HuH-7.5 (cell line): ENCODE measurements at regions not wholly inside any gene's neighbourhood (a gene's known extent, or its start where the extent isn't known, plus 50 kb on each side); places are given as distances from the start of the nearest gene placed in this dataset.
"Not testable (repeated sequence)": the region's sequence is repeated elsewhere in the genome, so short reads cannot be mapped to it uniquely, and the experiment has no call there.

ENCODE experiments used
- DNase-seq: peaks from one replicate; pipeline ENCODE4 v3.0.0; 2011; ENCODE audit warnings: low spot score

DNA sequence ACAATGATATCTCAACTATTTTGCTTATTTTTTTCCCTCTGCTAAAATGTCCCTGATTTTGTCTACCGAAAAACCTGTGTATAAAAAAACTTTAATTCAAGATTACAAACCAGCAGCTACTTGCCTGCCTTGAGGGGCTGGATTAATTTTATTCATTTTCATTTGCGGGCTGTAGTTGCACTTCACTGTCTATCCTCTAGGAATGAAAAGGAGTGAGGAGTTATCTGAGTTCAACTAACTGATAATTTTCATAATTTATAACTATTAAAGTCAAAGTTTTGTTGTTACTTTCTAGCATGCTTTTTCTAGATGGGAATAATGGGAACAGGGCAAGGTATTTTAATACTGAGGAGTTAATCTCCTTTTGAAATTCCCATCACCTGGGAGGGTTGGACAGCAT is 50.3 kb upstream of the AGTPBP1 start:
- not testable (repeated sequence) for DNase-seq

DNA sequence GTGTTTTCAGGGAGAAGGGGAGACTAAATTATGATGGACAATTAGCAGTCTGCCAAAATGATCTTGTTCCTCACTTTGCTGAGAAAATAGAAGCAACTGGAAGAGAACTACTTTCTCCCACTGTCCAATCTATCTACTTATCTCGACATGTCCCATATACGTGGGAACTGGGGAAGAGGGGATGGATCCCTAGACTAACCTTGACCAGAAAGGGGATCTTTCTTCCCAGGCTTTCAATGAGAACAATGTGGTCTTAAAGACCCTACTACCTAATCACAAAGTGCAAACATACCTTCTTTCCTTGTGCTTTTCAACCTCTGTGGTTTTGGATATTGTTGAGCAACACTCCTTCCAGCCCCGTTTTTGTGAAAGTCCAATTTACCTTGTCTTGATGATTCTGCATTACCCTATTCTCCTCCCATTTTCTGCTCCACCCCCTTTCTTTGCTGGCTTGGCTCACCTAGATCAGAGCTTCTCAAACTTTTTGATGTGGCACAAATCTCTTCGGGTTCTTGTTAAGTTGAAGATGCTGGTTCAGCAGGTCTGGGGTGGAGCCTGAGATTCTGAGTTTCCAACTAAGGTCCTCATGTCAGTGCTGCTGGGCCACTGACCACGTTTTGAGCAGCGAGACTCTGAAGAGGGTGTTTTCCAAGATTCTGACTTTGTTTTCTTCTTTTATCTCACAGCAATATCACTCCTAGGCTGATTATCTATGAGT is 61.4 kb upstream of the AGTPBP1 start:
- not testable (repeated sequence) for DNase-seq

DNA sequence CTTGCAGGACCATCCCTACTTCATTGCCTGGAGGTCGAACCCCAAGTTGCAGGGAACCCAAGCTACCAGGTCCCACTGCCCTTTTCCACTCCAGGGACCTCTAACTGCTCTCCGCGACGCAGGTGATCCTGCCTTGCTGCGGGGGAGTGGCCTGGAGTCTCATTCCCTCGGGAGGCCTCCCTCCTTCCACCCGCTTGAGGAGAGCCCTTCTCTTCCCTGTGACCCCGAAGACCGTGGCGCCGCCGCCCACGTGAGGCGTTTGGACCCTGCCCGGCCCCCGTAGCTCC is 63.0 kb upstream of the AGTPBP1 start:
- not testable (repeated sequence) for DNase-seq

DNA sequence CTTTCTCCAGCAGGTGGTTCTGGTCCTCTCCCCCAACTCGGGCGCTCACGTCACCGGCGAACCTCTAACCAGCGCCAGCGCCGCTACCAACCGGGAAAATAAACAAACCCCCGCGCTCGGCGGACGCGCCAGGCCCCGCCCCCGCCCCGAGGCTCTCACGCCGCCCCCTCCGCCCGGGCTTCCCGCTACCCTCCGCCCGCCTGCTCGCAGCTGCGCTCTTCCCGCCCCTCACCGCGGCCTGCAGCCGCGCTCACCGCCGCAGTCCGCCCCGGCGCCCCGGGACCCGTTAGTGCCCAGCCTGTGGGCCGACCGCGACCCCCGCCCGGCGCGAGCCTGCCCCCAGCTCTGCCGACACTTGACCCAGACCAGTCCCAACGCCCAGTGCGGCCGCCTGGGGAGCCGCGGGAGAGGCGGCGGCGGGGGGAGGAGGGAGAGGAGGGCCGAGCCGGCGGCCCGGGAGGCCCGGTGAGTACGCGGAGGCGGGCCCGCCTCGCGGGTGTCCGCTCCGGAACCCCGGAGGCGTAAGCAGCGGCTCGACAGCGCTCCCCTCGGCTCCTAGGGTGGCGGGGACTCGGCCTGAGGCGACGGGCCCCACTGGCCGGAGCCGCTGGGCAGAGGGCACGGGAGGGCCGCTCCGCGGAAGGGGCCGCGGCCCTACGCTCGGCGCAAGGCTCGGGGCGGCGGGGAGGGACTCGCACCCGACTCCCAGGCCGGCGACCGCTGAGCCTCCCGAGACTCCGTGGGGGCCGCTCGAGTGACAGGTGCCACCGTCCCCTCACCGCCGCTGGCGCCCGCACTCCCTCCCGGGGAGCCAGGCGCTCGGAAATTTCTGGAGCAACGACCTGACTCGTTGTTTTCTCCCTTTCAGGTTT is 63.6 kb upstream of the AGTPBP1 start:
- peak; percentile 16 for DNase-seq

DNA sequence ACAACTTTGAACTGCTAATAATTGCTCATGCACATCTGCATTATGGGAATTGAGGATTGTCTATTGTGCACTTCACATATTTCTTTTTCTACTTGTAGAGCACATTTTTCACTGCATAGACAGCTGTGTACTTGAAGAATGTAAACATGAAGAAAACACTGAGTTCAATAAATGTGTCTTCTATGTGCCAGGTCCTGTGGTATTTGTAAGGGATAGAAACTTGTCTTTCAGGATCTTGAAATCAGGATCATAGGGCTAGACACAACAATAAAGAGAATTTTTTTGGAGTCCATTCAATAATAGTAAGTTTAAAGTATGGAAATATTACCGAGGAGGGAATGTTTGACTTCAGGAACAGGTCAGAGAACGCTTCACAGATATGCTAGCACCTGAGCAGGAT is 66.6 kb upstream of the AGTPBP1 start:
- not testable (repeated sequence) for DNase-seq

DNA sequence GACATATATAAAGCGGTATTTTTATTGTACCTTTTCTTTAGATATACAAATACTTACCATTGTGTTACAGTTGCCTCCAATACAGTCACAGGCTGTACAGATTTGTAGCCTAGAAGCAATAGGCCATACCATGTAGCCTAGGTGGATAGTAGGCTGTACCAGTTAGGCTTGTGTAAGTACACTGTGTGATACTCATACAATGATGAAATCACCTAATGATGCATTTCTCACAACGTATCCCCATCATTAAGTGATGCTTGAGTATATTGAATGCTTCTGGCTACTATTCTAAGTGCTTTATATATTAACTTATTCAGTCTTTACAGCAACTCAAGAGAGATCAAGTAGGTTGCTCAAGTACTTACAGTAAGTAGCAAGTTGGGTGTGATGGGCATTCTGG is 71.6 kb upstream of the AGTPBP1 start:
- not testable (repeated sequence) for DNase-seq

DNA sequence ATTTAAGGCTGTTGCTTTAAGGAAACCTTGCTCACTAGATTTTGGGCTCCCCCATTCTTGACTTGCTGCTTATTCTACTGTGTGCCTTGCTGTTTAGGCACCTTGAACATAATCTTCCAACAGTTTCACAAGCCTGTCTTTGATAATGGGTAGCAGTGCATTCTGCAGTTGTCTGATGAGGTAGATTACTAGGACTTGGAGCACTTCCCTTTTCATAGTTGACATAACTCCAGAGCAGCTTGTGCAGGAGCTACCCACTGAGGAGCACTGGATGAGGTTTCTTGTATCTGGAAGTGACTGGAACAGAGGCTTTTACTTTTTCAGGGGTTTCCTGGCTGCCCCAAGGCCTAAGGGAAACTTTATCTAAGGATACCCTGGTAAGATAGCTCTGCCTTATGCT is 73.0 kb upstream of the AGTPBP1 start:
- not testable (repeated sequence) for DNase-seq

DNA sequence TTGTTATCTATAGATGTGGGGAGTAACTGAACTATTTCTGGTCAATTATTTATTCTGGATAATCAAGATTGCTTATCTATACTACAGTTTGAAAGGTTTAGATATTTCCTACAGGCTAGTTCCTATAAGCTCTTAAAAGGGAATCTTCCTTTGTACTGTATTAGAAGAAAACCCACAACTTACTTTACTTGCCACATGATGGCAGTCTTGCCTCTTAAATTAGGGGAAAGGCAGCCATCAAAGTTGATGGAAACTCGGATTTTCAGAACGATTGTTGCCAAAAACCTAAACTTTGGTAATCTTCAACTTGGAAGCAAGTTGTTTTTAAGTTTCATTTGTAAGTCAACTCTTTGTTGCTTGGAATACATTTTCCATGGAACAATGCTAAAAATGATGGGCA is 77.2 kb upstream of the AGTPBP1 start:
- DNase-seq: not testable (repeated sequence)

DNA sequence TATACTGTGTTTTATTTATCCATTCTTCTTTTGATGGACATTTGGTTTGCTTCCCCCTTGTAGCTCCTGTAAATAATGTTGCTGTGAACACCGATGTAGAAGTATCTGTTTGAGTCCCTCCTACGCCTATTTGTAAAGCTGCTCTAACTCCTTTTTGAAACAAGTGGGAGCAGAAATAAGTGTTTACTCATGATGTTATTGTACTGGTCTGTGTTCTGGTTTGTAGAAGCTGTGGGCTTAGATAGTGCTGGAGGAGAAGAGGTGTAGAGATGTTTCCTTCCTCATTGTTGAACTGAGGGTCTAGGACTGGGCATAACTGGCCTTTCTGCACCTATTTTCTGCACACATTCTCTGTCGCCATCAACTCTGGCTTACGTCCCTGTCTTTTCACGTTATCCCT is 78.8 kb upstream of the AGTPBP1 start:
- not testable (repeated sequence) for DNase-seq

DNA sequence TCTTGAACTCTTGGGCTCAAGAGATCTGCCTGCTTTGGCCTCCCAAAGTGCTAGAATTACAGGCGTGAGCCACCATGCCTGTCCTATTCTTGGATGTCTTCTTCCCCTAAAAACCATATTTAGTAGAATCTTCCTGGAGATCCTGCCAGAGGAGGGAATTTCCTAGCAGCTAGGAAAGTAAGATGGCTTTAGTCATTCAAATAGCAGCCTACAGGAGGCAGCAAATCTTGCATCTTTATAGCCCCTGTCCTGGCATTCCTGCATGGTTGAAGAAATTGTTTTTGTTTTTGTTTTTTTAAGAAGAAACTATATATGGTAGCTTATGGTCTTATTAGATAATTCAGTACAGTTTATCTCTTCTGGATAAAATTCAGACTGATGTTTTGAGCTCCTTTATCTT is 83.2 kb upstream of the AGTPBP1 start:
- peak; percentile 10 for DNase-seq

DNA sequence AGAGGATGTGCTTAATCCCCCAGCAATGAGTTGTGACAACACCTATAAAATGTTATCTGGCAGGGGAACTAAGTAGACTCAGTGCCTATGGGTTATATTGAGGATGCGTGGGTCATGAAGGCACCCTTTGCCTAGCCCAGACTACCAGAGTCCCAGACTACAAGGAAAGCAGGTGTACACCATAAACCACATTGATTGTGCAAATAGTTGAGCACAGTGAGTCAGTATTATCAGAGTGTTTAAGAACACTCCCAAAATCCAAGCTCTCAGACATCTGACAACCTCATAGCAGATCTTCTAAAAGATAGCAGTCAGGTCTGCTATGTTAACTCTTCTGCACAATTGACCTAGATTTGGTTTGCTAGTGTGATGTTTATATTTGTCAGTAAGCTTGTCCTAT is 92.8 kb upstream of the AGTPBP1 start:
- DNase-seq: peak; percentile 0

DNA sequence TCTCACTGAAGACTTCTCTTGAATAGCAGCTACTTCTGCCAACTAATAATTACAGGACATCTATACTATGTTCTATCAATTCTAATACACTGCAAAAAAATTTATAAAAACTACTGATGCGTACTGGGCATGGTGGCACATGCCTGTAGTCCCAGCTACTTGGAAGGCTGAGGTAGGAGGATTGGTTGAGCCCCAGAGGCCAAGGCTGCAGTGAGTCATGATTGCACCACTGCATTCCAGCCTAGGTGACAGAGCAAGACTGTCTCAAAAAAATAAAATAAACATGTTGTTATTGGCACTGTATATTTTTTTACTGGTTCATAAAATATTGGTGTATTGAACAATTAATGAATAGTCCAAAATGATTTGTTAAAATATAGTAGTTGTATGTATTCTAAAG is 97.0 kb upstream of the NAA35 start:
- not testable (repeated sequence) for DNase-seq

DNA sequence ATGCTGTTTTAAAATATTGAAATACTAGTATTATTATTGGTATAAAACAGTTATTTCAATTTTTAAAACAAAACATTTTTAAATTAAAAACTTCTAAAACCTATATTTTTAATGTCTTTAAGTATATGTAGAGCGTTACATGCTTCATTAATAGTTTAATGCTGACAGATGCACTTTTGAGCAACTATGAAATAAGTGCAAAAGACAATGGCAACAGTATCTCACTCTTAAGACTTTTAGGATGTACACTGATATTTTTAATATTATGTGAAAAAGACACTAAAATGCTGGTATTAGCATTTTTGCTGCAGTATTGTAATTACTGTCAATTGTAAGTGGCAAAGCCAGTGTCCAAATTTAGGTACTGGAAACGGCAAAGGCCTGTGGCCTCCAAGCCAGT is 93.2 kb upstream of the NAA35 start:
- not testable (repeated sequence) for DNase-seq

DNA sequence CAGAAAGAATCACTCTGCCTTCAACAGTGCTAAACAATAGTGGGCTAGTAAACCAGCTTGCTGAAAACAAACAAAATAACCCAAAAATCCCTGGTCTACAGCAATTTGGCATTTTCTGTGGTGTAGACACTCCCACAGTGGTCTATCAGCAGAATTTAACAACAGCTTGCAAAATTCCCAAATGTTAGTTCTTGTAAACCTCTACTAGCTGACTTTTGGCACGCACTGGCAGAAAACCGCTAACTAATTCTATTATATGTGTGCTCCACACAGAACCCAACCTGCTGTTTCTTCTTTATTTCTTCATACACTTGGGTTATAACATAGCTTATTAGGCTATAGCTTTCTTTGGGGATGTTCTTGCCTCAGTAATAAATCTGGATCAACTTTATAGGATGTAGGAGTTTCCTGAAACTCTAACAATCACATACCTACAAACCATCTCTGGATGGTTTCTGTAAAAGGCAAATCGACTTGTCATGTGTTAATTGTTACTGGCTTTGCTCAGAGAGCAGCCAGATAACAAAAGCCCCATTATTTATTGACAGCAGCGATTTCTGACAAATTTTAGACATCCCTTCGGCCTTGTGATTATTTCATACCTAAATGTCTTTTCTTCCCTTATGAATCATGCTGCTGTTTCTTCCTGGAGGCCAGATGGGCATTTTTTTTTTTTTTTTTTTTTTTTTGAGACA is 82.7 kb upstream of the NAA35 start:
- DNase-seq: no peak

DNA sequence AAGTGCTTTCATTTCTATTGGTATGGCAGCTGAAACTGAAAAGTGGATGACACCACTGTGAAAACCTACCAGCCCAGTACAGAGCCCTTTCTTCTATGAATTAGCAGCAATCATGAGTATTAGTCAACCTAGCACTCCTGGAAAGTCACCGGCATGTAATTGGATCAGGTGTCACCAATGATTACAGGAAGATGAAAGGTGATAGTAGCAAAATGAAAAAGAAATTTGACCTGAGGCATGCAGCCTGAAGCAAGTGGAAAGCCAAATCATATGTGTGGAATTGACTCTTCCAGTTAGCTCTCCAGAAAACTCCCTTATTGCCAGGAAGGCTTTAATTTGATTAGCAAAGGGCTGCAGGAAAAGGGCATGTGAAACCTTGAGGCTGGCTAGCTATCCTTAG is 81.2 kb upstream of the NAA35 start:
- DNase-seq: no peak

DNA sequence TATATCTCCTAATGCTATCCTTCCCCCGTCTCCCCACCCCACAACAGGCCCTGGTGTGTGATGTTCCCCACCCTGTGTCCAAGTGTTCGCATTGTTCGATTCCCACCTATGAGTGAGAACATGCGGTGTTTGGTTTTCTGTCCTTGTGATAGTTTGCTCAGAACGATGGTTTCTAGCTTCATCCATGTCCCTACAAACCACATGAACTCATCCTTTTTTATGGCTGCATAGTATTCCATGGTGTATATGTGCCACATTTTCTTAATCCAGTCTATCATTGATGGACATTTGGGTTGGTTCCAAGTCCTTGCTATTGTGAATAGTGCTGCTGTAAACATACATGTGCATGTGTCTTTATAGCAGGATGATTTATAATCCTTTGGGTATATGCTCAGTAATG is 79.1 kb upstream of the NAA35 start:
- DNase-seq: not testable (repeated sequence)

DNA sequence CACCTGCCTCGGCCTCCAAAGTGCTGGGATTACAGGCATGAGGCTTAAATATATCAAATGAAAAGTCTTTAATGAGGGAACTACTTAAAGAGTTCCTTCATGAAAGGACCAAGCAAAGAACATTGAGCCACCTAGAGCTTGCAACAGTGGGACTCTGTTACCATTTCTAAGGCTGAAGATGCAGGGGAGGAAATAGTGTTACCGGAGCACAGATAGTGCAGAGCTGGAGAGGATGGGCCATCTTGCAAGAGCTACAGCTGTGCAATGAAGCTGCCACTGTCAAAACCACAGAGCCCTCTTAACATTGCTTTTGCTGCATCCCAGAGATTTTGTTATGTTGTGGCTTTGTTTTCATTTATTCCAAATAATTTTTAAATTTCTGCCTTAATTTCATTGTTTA is 77.1 kb upstream of the NAA35 start:
- DNase-seq: no peak

DNA sequence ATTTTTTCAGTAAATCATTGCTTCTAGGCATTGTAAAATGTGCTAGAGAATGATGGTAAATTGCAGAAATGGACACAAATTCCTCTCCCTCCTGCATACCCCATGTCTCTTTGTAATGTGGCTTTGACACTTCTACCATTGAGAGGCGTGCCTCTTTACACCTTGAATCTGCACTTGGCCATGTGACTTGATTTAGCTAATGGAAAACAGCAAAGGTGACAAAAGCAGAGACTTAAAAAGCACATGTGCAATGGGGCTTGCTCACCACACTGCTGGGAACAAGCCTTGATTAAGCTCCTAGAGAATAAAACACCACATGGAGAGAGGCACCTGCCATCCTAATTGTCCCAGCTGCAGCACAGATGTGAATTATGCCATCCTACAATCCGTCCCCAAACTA is 69.9 kb upstream of the NAA35 start:
- DNase-seq: no peak

DNA sequence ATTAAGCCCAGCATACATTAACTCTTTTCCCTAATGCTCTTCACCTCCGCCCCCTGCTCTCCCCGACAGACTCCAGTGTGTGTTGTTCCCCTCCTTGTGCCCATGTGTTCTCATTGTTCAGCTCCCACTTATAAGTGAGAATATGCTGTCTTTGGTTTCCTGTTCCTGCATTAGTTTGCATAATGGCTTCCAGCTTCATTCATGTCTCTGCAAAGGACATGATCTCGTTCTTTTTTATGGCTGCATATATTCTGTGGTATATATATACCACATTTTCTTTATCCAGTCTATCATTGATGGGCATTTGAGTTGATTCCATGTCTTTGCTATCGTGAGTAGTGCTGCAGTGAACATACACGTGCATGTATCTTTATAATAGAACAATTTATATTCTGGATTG is 69.3 kb upstream of the NAA35 start:
- not testable (repeated sequence) for DNase-seq

DNA sequence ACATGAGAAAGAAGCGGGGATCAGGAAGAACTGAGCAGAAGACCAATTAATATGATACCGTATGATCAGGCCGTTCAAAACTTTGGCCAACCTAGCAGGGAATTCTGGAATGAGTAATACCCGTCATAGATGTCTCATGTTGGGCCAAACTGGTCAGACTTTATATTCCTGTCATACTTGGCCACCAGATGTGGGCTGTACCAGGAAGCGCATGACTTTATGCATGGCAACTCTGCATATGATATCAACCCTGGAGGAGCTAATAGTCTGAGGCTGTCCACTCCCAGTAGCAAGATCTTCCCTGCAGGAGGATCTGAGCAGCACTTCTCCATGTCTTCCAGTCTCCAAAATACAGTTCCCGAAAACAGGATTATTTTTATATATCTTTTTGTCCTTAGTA is 68.5 kb upstream of the NAA35 start:
- no peak for DNase-seq

DNA sequence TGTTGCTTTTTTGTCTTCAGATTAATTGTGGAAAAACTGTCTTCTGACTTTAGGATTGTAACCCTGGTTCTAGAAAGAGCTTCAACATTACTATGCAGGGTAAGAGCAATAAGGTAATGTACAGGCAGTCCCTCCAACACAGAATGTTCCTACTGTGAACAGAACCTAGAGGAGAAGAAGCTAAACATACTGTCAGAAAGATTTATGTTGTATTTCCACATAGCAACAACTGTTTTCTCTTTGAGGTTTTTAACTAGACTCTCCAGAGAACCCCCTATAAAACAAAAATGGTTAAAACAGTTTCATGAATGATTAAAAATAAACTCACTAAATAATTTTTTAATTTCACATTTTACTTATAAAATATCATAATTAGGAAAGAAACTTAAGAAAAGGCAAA is 64.3 kb upstream of the NAA35 start:
- no peak for DNase-seq

DNA sequence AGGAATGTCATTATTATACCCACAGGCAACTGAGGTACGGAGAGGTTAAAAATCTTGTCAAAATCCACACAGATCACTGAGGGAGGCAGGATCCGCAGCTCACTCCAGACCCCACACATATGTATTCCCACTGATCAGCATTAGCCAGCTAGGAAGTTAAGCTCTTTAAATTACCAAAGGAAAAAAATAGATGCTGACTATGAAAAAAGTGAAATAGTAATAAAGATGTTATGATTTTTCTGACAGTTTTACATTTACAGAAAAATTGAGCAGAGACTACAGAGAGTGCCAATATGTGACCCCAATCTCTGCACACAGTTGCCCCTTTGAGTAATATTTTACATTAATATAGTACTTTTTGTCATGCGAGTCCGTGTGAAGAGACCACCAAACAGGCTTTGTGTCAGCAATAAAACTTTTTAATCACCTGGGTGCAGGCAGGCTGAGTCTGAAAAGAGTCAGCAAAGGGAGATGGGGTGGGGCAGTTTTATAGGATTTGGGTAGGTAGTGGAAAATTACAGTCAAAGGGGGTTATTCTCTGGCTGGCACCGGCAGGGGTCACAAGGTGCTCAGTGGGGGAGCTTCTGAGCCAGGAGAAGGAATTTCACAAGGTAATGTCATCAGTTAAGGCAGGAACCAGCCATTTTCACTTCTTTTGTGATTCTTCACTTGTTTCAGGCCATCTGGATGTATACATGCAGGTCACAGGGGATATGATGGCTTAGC is 61.9 kb upstream of the NAA35 start:
- not testable (repeated sequence) for DNase-seq
